Smooth muscle cell (in vitro differentiated cells): ENCODE measurements at regions not wholly inside any gene's neighbourhood (a gene's known extent, or its start where the extent isn't known, plus 50 kb on each side); places are given as distances from the start of the nearest gene placed in this dataset.

ENCODE experiments used
- DNase-seq: peaks from one replicate; lab custom pipeline; 2025; ENCODE audit not compliant: unreplicated experiment; lab: John Stamatoyannopoulos, UW
- H2AFZ ChIP-seq: fragments of 200-600 bp; sonication (generic); 2 replicates; pipeline ENCODE4 v1.6.0; 2016; ENCODE audit warnings: antibody characterized with exemption, low read depth, mild to moderate bottlenecking
- H3F3A ChIP-seq: fragments of 200-600 bp; sonication (generic); 2 replicates; pipeline ENCODE4 v1.6.0; 2017; ENCODE audit warnings: antibody characterized with exemption, low read depth
- H3K27ac ChIP-seq: fragments of 200-600 bp; sonication (generic); 2 replicates; pipeline ENCODE4 v1.5.1; 2016; ENCODE audit warnings: low read depth, mild to moderate bottlenecking
- H3K27me3 ChIP-seq: fragments of 200-600 bp; sonication (generic); 2 replicates; pipeline ENCODE4 v1.6.1; 2016; ENCODE audit warnings: low read depth, mild to moderate bottlenecking
- H3K36me3 ChIP-seq: fragments of 200-600 bp; sonication (generic); 2 replicates; pipeline ENCODE4 v1.5.1; 2016; ENCODE audit warnings: low read depth
- H3K4me1 ChIP-seq: fragments of 200-600 bp; sonication (generic); 2 replicates; pipeline ENCODE4 v1.5.1; 2016; ENCODE audit warnings: low read depth
- H3K4me2 ChIP-seq: fragments of 200-600 bp; sonication (generic); 2 replicates; pipeline ENCODE4 v1.6.0; 2016; ENCODE audit warnings: mild to moderate bottlenecking
- H3K4me3 ChIP-seq: fragments of 200-600 bp; sonication (generic); 2 replicates; pipeline ENCODE4 v1.5.1; 2016; ENCODE audit warnings: mild to moderate bottlenecking
- H3K79me2 ChIP-seq: fragments of 200-600 bp; sonication (generic); 2 replicates; pipeline ENCODE4 v1.6.0; 2016; ENCODE audit warnings: low read depth, mild to moderate bottlenecking
- H3K9ac ChIP-seq: fragments of 200-600 bp; sonication (generic); 2 replicates; pipeline ENCODE4 v1.6.0; 2016; ENCODE audit warnings: low read depth
- H3K9me3 ChIP-seq: fragments of 200-600 bp; sonication (generic); replicated peaks from 2 replicates; pipeline ENCODE4 v1.5.1; 2016; ENCODE audit warnings: low read depth
- H4K20me1 ChIP-seq: fragments of 200-600 bp; sonication (generic); 2 replicates; pipeline ENCODE4 v1.6.0; 2016; ENCODE audit warnings: low read depth
- WGBS: methylation state at CpG from one replicate; pipeline ENCODE4 v1.1.7; 2016; ENCODE audit warnings: low lambda C conversion rate; 5-methylcytosine and 5-hydroxymethylcytosine counted together
- TF ChIP-seq, protein P1 (sequence below): fragments of 200-600 bp; sonication (generic); IDR thresholded peaks from 2 replicates; pipeline ENCODE4 v1.5.1; 2017; ENCODE audit warnings: borderline replicate concordance, mild to moderate bottlenecking, antibody characterized with exemption; ENCODE audit not compliant: insufficient read depth, poor library complexity, severe bottlenecking

DNA sequence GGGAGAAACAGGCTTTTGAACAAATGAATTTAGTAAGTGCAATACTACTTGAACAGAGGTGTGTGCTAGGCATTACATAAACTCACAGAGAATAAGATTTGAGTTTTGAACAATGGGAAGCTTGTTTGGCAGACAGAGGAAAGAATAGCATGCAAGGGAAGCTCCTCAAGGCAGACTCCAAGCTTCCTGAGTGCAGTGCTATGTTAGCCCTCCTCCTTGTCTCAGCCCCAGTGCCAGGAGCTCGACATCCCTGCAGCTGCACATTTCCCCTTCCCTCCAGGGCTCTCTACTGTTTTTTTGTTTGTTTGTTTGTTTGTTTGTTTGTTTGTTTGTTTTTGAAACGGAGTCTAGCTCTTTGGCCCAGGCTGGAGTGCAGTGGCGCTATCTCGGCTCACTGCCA is 237.5 kb downstream of the IPMK start:
- no peaks in the 10 kb centered on the region for H3K36me3 ChIP-seq
- H3K4me2 ChIP-seq: no peak overlapping the region
- H3K4me1 ChIP-seq: no peaks in the 10 kb centered on the region
- no peaks in the 10 kb centered on the region for H3F3A ChIP-seq
- H3K79me2 ChIP-seq: no peaks in the 10 kb centered on the region
- H3K27ac ChIP-seq: no peak overlapping the region
- no peak overlapping the region for H2AFZ ChIP-seq
- H3K4me3 ChIP-seq: no peak overlapping the region
- TF ChIP-seq, protein P1, sequence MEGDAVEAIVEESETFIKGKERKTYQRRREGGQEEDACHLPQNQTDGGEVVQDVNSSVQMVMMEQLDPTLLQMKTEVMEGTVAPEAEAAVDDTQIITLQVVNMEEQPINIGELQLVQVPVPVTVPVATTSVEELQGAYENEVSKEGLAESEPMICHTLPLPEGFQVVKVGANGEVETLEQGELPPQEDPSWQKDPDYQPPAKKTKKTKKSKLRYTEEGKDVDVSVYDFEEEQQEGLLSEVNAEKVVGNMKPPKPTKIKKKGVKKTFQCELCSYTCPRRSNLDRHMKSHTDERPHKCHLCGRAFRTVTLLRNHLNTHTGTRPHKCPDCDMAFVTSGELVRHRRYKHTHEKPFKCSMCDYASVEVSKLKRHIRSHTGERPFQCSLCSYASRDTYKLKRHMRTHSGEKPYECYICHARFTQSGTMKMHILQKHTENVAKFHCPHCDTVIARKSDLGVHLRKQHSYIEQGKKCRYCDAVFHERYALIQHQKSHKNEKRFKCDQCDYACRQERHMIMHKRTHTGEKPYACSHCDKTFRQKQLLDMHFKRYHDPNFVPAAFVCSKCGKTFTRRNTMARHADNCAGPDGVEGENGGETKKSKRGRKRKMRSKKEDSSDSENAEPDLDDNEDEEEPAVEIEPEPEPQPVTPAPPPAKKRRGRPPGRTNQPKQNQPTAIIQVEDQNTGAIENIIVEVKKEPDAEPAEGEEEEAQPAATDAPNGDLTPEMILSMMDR: no peak
- H3K9ac ChIP-seq: no peak overlapping the region
- H3K27me3 ChIP-seq: no peaks in the 10 kb centered on the region
- no peaks in the 10 kb centered on the region for H3K9me3 ChIP-seq
- WGBS: 82% methylated on average over 4 of the region's 4 CpGs
- no peak for DNase-seq
- no peaks in the 10 kb centered on the region for H4K20me1 ChIP-seq

DNA sequence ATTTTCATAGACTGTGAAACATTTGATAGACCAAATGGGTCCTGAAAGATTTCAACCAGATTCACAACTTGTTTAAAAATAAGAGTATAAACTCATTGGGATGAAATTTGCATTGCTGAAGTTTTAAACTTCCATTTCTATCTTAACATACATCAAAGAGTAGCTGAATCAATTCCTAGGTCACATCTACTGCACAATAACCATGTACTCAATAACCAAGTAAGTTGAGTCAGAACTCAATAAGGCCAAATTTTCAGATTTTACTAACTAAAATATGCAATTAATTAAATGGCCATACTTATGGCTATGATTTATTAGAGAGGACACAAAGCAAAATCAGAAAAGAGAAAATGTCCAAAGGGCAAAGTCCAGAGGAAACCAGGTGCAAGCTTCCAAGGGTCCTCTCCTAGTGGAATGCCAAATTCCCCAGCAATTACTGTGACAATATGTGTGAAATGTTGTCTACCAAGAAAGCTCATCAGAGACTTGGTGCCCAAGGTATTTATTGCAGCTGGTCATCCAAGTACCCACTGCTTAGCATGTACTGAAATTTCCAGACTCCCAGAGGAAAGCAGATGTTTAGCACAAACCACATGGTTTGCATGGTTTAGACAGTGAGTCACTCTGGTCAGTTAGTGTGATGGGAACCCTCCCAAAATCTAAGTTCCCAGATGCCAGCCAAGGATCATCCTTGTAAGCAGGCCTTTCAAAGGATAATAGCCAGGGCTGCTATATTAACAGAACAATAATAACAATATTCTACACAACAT is 238.9 kb downstream of the IPMK start:
- Histone ChIP-seq H3K27ac (peak overlapping the region; percentile 0), H4K20me1 (no peaks in the 10 kb centered on the region), H3K9me3 (no peaks in the 10 kb centered on the region), H3K4me2 (peak overlapping the region; percentile 12), H2AFZ (no peak overlapping the region), H3K4me3 (no peak overlapping the region), H3K79me2 (no peaks in the 10 kb centered on the region), H3F3A (no peaks in the 10 kb centered on the region), H3K36me3 (no peaks in the 10 kb centered on the region), H3K27me3 (no peaks in the 10 kb centered on the region), H3K9ac (no peak overlapping the region), H3K4me1 (no peaks in the 10 kb centered on the region)
- TF ChIP-seq, protein P1: no peak
- DNase-seq: no peak

DNA sequence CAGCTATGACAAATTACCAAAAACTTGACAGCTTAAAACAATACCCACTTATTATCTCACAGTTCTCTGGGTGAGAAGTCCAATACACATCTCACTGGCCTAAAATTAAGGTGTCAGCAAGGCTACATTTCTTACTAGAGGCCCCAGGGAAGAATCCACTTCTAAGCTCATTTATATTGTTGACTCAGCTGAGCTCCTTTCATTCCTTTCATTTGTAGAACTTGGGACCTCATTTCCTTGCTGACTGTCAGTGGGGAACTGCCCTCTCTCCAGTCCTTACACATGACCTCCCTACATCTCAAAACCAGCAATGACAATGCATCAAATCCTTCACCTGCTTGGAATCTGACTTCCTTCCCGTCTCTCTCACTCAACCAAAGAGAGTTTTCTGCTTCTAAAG is 240.3 kb downstream of the IPMK start:
- TF ChIP-seq, protein P1: no peak
- no peak overlapping the region for H3K9ac ChIP-seq
- DNase-seq: no peak

DNA sequence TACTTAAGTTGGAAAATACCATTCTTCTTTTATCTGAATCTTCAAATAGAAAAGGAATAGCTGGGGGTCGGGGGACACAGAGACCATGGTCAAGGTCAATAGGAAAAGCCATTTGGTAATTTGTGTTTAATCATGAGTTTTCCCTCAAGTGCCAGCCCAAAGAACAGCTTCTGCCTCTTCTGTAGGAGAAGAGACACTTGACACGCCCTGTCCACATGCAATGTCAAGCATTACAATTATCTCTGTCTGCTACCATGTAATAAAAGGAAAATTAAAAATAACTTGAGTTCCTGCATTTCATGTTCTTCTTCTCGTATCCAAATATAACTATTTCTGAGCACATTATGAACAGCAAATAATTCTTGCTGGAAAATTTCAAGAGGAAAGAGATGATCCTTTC is 241.7 kb downstream of the IPMK start:
- WGBS: 89% methylated on average over 3 of the region's 3 CpGs
- Histone ChIP-seq H3K27ac (no peak overlapping the region), H3K4me3 (no peak overlapping the region), H2AFZ (no peak overlapping the region), H3K4me2 (no peak overlapping the region), H3K27me3 (no peaks in the 10 kb centered on the region), H4K20me1 (no peaks in the 10 kb centered on the region), H3K4me1 (no peaks in the 10 kb centered on the region), H3K79me2 (no peaks in the 10 kb centered on the region), H3K36me3 (no peaks in the 10 kb centered on the region), H3F3A (no peaks in the 10 kb centered on the region), H3K9me3 (no peaks in the 10 kb centered on the region), H3K9ac (no peak overlapping the region)
- TF ChIP-seq, protein P1: no peak
- no peak for DNase-seq

More for the DNA sequence above, 240.3 kb downstream of the IPMK start:
- no peaks in the 10 kb centered on the region for H3K9me3 ChIP-seq
- H3K27me3 ChIP-seq: no peaks in the 10 kb centered on the region
- WGBS: 72% methylated on average over 1 of the region's 1 CpG
- H3K27ac ChIP-seq: no peak overlapping the region
- no peak overlapping the region for H2AFZ ChIP-seq
- H3K4me3 ChIP-seq: no peak overlapping the region
- no peaks in the 10 kb centered on the region for H3F3A ChIP-seq
- no peaks in the 10 kb centered on the region for H3K4me1 ChIP-seq
- no peaks in the 10 kb centered on the region for H4K20me1 ChIP-seq
- no peaks in the 10 kb centered on the region for H3K79me2 ChIP-seq
- no peak overlapping the region for H3K4me2 ChIP-seq
- no peaks in the 10 kb centered on the region for H3K36me3 ChIP-seq
